ENCODE measurements at regions not wholly inside any gene's neighbourhood (a gene's known extent, or its start where the extent isn't known, plus 50 kb on each side); places are given as distances from the start of the nearest gene placed in this dataset.

DNA sequence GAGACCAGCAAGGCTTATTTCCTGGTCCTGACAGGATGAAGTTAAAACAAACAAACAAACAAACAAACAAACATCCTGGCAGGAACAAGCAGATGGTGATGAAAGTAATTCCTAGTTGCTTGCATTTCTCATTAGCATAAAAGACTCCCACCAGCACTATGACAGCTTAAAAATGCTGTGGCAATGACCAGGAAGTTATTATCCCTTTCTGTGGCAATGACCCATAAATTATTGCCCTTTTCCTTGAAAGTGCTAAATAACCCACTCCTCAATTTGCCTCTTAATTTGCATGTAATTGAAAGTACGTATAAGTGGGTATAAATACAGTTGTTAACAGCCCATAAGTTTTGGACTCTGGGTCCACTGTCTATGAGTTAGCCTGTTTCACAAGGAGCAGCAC lies 727.6 kb upstream of the NEGR1 start:
- no peak overlapping the region for H3K9ac ChIP-seq (ENCODE audit: low read length)
- H3K4me3 ChIP-seq (ENCODE audit: low read depth, low read length, poor library complexity, severe bottlenecking): no peak overlapping the region
- TF ChIP-seq, protein P1, sequence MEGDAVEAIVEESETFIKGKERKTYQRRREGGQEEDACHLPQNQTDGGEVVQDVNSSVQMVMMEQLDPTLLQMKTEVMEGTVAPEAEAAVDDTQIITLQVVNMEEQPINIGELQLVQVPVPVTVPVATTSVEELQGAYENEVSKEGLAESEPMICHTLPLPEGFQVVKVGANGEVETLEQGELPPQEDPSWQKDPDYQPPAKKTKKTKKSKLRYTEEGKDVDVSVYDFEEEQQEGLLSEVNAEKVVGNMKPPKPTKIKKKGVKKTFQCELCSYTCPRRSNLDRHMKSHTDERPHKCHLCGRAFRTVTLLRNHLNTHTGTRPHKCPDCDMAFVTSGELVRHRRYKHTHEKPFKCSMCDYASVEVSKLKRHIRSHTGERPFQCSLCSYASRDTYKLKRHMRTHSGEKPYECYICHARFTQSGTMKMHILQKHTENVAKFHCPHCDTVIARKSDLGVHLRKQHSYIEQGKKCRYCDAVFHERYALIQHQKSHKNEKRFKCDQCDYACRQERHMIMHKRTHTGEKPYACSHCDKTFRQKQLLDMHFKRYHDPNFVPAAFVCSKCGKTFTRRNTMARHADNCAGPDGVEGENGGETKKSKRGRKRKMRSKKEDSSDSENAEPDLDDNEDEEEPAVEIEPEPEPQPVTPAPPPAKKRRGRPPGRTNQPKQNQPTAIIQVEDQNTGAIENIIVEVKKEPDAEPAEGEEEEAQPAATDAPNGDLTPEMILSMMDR (IDR thresholded peaks at IDR 0.05; ENCODE audit: low read length): no peak
- TF ChIP-seq EZH2 (IDR thresholded peaks at IDR 0.05; ENCODE audit: borderline replicate concordance, low read length): no peak
- no peaks in the 10 kb centered on the region for H3F3A ChIP-seq (ENCODE audit: insufficient read depth, low read length)
- H4K20me1 ChIP-seq (ENCODE audit: insufficient read depth, low read length): no peaks in the 10 kb centered on the region
- H3K27ac ChIP-seq (ENCODE audit: low read depth, low read length, poor library complexity, severe bottlenecking): no peak overlapping the region
- no peaks in the 10 kb centered on the region for H3K9me2 ChIP-seq (ENCODE audit: low read depth, low read length)
- no peak overlapping the region for H2AFZ ChIP-seq (ENCODE audit: low read length)
- no peaks in the 10 kb centered on the region for H3K79me2 ChIP-seq (ENCODE audit: insufficient read depth, low read length)
- H3K9me3 ChIP-seq (ENCODE audit: low read length): no peaks in the 10 kb centered on the region
- no peaks in the 10 kb centered on the region for H3K27me3 ChIP-seq (ENCODE audit: insufficient read depth, low read length)
- no peaks in the 10 kb centered on the region for H3K36me3 ChIP-seq (ENCODE audit: insufficient read depth, low read length)
- H3K4me2 ChIP-seq (ENCODE audit: low read length): no peak overlapping the region
- no peaks in the 10 kb centered on the region for H3K4me1 ChIP-seq (ENCODE audit: insufficient read depth, low read length, severe bottlenecking)

- Histone ChIP-seq H3K9ac (ENCODE audit: low read length) (no peak overlapping the region), H3K9me3 (ENCODE audit: low read length) (no peaks in the 10 kb centered on the region), H4K20me1 (ENCODE audit: insufficient read depth, low read length) (no peaks in the 10 kb centered on the region), H3K79me2 (ENCODE audit: insufficient read depth, low read length) (no peaks in the 10 kb centered on the region), H3K4me1 (ENCODE audit: insufficient read depth, low read length, severe bottlenecking) (no peaks in the 10 kb centered on the region), H2AFZ (ENCODE audit: low read length) (no peak overlapping the region), H3K9me2 (ENCODE audit: low read depth, low read length) (no peaks in the 10 kb centered on the region), H3F3A (ENCODE audit: insufficient read depth, low read length) (no peaks in the 10 kb centered on the region), H3K27ac (ENCODE audit: low read depth, low read length, poor library complexity, severe bottlenecking) (no peak overlapping the region), H3K27me3 (ENCODE audit: insufficient read depth, low read length) (no peaks in the 10 kb centered on the region), H3K4me2 (ENCODE audit: low read length) (no peak overlapping the region), H3K4me3 (ENCODE audit: low read depth, low read length, poor library complexity, severe bottlenecking) (no peak overlapping the region), H3K36me3 (ENCODE audit: insufficient read depth, low read length) (no peaks in the 10 kb centered on the region)
- TF ChIP-seq, protein P1 (IDR thresholded peaks at IDR 0.05; ENCODE audit: low read length): no peak
- no peak for TF ChIP-seq EZH2 (IDR thresholded peaks at IDR 0.05; ENCODE audit: borderline replicate concordance, low read length)
Observed at GRCh38 chr1:73009311-73009710, 727.0 kb upstream of the NEGR1 start.

DNA sequence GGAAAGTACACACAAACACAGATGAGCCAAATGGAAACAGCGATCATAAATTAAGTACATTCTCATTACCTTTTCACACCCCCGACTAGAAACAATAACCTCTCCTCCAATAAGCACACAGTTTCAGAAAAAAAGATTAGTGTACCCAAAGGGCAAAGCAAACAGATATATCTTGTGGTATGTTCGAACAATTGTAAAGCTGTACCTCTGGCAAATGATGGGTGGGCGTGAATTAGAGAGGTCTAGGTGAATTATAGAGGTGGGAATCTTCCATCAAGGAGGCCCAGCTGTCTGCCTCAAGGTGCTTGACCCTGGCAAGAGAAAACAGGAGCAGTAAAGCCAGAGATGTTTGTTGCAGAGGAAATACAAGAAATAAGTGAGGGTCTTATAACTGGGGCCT lies 715.3 kb upstream of the NEGR1 start:
- no peak overlapping the region for H2AFZ ChIP-seq (ENCODE audit: low read length)

More for the DNA sequence above, 715.3 kb upstream of the NEGR1 start:
- no peaks in the 10 kb centered on the region for H3K27me3 ChIP-seq (ENCODE audit: insufficient read depth, low read length)
- H3F3A ChIP-seq (ENCODE audit: insufficient read depth, low read length): no peaks in the 10 kb centered on the region
- no peak overlapping the region for H3K4me3 ChIP-seq (ENCODE audit: low read depth, low read length, poor library complexity, severe bottlenecking)
- no peak overlapping the region for H3K27ac ChIP-seq (ENCODE audit: low read depth, low read length, poor library complexity, severe bottlenecking)
- H3K9me3 ChIP-seq (ENCODE audit: low read length): no peaks in the 10 kb centered on the region
- no peaks in the 10 kb centered on the region for H3K79me2 ChIP-seq (ENCODE audit: insufficient read depth, low read length)
- H3K4me1 ChIP-seq (ENCODE audit: insufficient read depth, low read length, severe bottlenecking): no peaks in the 10 kb centered on the region
- H3K4me2 ChIP-seq (ENCODE audit: low read length): no peak overlapping the region
- H3K9me2 ChIP-seq (ENCODE audit: low read depth, low read length): no peaks in the 10 kb centered on the region
- no peak overlapping the region for H3K9ac ChIP-seq (ENCODE audit: low read length)
- H3K36me3 ChIP-seq (ENCODE audit: insufficient read depth, low read length): no peaks in the 10 kb centered on the region
- no peaks in the 10 kb centered on the region for H4K20me1 ChIP-seq (ENCODE audit: insufficient read depth, low read length)
- TF ChIP-seq, protein P1 (IDR thresholded peaks at IDR 0.05; ENCODE audit: low read length): no peak
- no peak for TF ChIP-seq EZH2 (IDR thresholded peaks at IDR 0.05; ENCODE audit: borderline replicate concordance, low read length)

All from OCI-LY1 (cell line).